ENCODE measurements at regions not wholly inside any gene's neighbourhood (a gene's known extent, or its start where the extent isn't known, plus 50 kb on each side); places are given as distances from the start of the nearest gene placed in this dataset.

GRCh38 chr3:145785668-145786067 lies 375.3 kb downstream of the PLOD2 start:
- no peaks in the 10 kb centered on the region for H3K36me3 Mint-ChIP-seq (ENCODE audit: low read depth)
- no peaks in the 10 kb centered on the region for H3K27me3 Mint-ChIP-seq
- H3K4me1 Mint-ChIP-seq = no peaks in the 10 kb centered on the region
- no peak overlapping the region for H3K27ac Mint-ChIP-seq
- intact Hi-C loops (cut with micrococcal nuclease) = no loop called here
- H3K4me3 Mint-ChIP-seq = no peak overlapping the region
- H3K9me3 Mint-ChIP-seq = no peaks in the 10 kb centered on the region
- DNase-seq = no peak

- Mint-ChIP-seq H3K4me1 (no peaks in the 10 kb centered on the region), H3K9me3 (no peaks in the 10 kb centered on the region), H3K4me3 (no peak overlapping the region), H3K27me3 (no peaks in the 10 kb centered on the region), H3K36me3 (ENCODE audit: low read depth) (no peaks in the 10 kb centered on the region), H3K27ac (no peak overlapping the region)
- DNase-seq = no peak
- intact Hi-C loops (cut with micrococcal nuclease) = no loop called here
These were observed 363.0 kb downstream of the PLOD2 start for GRCh38 chr3:145798007-145798406.

- Mint-ChIP-seq H3K9me3 (no peaks in the 10 kb centered on the region), H3K27ac (no peak overlapping the region), H3K27me3 (no peaks in the 10 kb centered on the region), H3K4me1 (no peaks in the 10 kb centered on the region), H3K36me3 (ENCODE audit: low read depth) (no peaks in the 10 kb centered on the region), H3K4me3 (no peak overlapping the region)
- no peak for DNase-seq
- intact Hi-C loops (cut with micrococcal nuclease) = no loop called here
These were observed 362.1 kb downstream of the PLOD2 start for GRCh38 chr3:145798696-145799537.

GRCh38 chr3:145801696-145802095 lies 359.3 kb downstream of the PLOD2 start:
- Mint-ChIP-seq H3K27me3 (no peaks in the 10 kb centered on the region), H3K9me3 (no peaks in the 10 kb centered on the region), H3K4me3 (no peak overlapping the region), H3K27ac (no peak overlapping the region), H3K36me3 (ENCODE audit: low read depth) (no peaks in the 10 kb centered on the region), H3K4me1 (no peaks in the 10 kb centered on the region)
- no peak for DNase-seq
- intact Hi-C loops (cut with micrococcal nuclease) = no loop called here

- intact Hi-C loops (cut with micrococcal nuclease) = no loop called here
- DNase-seq = no peak
- Mint-ChIP-seq H3K27ac (no peak overlapping the region), H3K9me3 (no peaks in the 10 kb centered on the region), H3K4me3 (no peak overlapping the region), H3K36me3 (ENCODE audit: low read depth) (no peaks in the 10 kb centered on the region), H3K4me1 (no peaks in the 10 kb centered on the region), H3K27me3 (no peaks in the 10 kb centered on the region)
These were observed 353.0 kb downstream of the PLOD2 start for GRCh38 chr3:145807990-145808389.

- Mint-ChIP-seq H3K27me3 (no peaks in the 10 kb centered on the region), H3K27ac (no peak overlapping the region)
These were observed 348.6 kb downstream of the PLOD2 start for GRCh38 chr3:145812391-145812790.

GRCh38 chr3:145815707-145816413 lies 345.1 kb downstream of the PLOD2 start:
- intact Hi-C loops (cut with micrococcal nuclease) = no loop called here
- DNase-seq = no peak
- Mint-ChIP-seq H3K4me1 (no peaks in the 10 kb centered on the region), H3K4me3 (no peak overlapping the region), H3K36me3 (ENCODE audit: low read depth) (no peaks in the 10 kb centered on the region), H3K27me3 (no peaks in the 10 kb centered on the region), H3K27ac (no peak overlapping the region), H3K9me3 (peaks cover 6% of the 10 kb centered on the region)

More at GRCh38 chr3:145812391-145812790, 348.6 kb downstream of the PLOD2 start:
- H3K4me1 Mint-ChIP-seq = no peaks in the 10 kb centered on the region
- DNase-seq = no peak
- intact Hi-C loops (cut with micrococcal nuclease) = no loop called here
- no peak overlapping the region for H3K4me3 Mint-ChIP-seq
- H3K9me3 Mint-ChIP-seq = no peaks in the 10 kb centered on the region
- H3K36me3 Mint-ChIP-seq (ENCODE audit: low read depth) = no peaks in the 10 kb centered on the region

GRCh38 chr3:145817870-145818483 lies 343.0 kb downstream of the PLOD2 start:
- Mint-ChIP-seq H3K36me3 (ENCODE audit: low read depth) (no peaks in the 10 kb centered on the region), H3K9me3 (peaks cover 6% of the 10 kb centered on the region), H3K4me3 (no peak overlapping the region), H3K4me1 (no peaks in the 10 kb centered on the region), H3K27me3 (no peaks in the 10 kb centered on the region), H3K27ac (no peak overlapping the region)
- no peak for DNase-seq
- intact Hi-C loops (cut with micrococcal nuclease) = no loop called here

- Mint-ChIP-seq H3K27me3 (no peaks in the 10 kb centered on the region), H3K27ac (no peak overlapping the region), H3K9me3 (peaks cover 6% of the 10 kb centered on the region), H3K4me3 (no peak overlapping the region), H3K36me3 (ENCODE audit: low read depth) (no peaks in the 10 kb centered on the region), H3K4me1 (no peaks in the 10 kb centered on the region)
- no peak for DNase-seq
- intact Hi-C loops (cut with micrococcal nuclease) = no loop called here
These were observed 340.8 kb downstream of the PLOD2 start for GRCh38 chr3:145820170-145820569.

- Mint-ChIP-seq H3K4me3 (no peak overlapping the region), H3K9me3 (no peaks in the 10 kb centered on the region), H3K36me3 (ENCODE audit: low read depth) (no peaks in the 10 kb centered on the region), H3K4me1 (no peaks in the 10 kb centered on the region), H3K27ac (no peak overlapping the region), H3K27me3 (no peaks in the 10 kb centered on the region)
- intact Hi-C loops (cut with micrococcal nuclease) = no loop called here
- DNase-seq = no peak
These were observed 318.6 kb downstream of the PLOD2 start for GRCh38 chr3:145842294-145842902.

GRCh38 chr3:145843561-145843960 lies 317.4 kb downstream of the PLOD2 start:
- Mint-ChIP-seq H3K27me3 (no peaks in the 10 kb centered on the region), H3K27ac (no peak overlapping the region), H3K4me3 (no peak overlapping the region), H3K36me3 (ENCODE audit: low read depth) (no peaks in the 10 kb centered on the region), H3K4me1 (no peaks in the 10 kb centered on the region), H3K9me3 (no peaks in the 10 kb centered on the region)
- intact Hi-C loops (cut with micrococcal nuclease) = no loop called here
- DNase-seq = no peak

- H3K4me3 Mint-ChIP-seq = no peak overlapping the region
- intact Hi-C loops (cut with micrococcal nuclease) = no loop called here
- no peaks in the 10 kb centered on the region for H3K36me3 Mint-ChIP-seq (ENCODE audit: low read depth)
- DNase-seq = no peak
- no peaks in the 10 kb centered on the region for H3K9me3 Mint-ChIP-seq
- H3K27ac Mint-ChIP-seq = no peak overlapping the region
- no peaks in the 10 kb centered on the region for H3K4me1 Mint-ChIP-seq
- no peaks in the 10 kb centered on the region for H3K27me3 Mint-ChIP-seq
These were observed 311.9 kb downstream of the PLOD2 start for GRCh38 chr3:145849115-145849514.

GRCh38 chr3:145854499-145854898 lies 306.5 kb downstream of the PLOD2 start:
- Mint-ChIP-seq H3K27me3 (no peaks in the 10 kb centered on the region), H3K36me3 (ENCODE audit: low read depth) (no peaks in the 10 kb centered on the region), H3K4me1 (no peaks in the 10 kb centered on the region), H3K4me3 (no peak overlapping the region), H3K9me3 (no peaks in the 10 kb centered on the region), H3K27ac (no peak overlapping the region)
- intact Hi-C loops (cut with micrococcal nuclease) = no loop called here
- no peak for DNase-seq

- Mint-ChIP-seq H3K9me3 (no peaks in the 10 kb centered on the region), H3K27ac (no peak overlapping the region), H3K36me3 (ENCODE audit: low read depth) (no peaks in the 10 kb centered on the region), H3K27me3 (no peaks in the 10 kb centered on the region), H3K4me1 (no peaks in the 10 kb centered on the region), H3K4me3 (no peak overlapping the region)
- intact Hi-C loops (cut with micrococcal nuclease) = no loop called here
- DNase-seq = no peak
These were observed 303.0 kb downstream of the PLOD2 start for GRCh38 chr3:145857956-145858355.
